Right cardiac atrium (tissue), 5 donors: ENCODE measurements at regions not wholly inside any gene's neighbourhood (a gene's known extent, or its start where the extent isn't known, plus 50 kb on each side); places are given as distances from the start of the nearest gene placed in this dataset.

Source experiments
- ATAC-seq, 2 donors: fragments of 200-7000 bp; cut with Tn5 transposase; one replicate each; pipeline versions ENCODE4 v1.8.0 to v1.9.1; 2020; ENCODE audit warnings: moderate library complexity in 2 of 2, mild to moderate bottlenecking in 1 of 2
- DNase-seq, 3 donors: peaks; one replicate each; pipeline ENCODE4 v3.0.0-alpha.2; 2020
- H3K27ac ChIP-seq: one replicate; pipeline ENCODE4 v1.5.1; 2013; ENCODE audit warnings: mild to moderate bottlenecking, low read length, control low read depth, moderate library complexity
- H3K27me3 ChIP-seq: one replicate; pipeline ENCODE4 v1.6.1; 2013; ENCODE audit not compliant: control insufficient read depth, insufficient read depth
- H3K4me1 ChIP-seq: one replicate; pipeline ENCODE4 v1.6.1; 2013; ENCODE audit warnings: low read length; ENCODE audit not compliant: control insufficient read depth, insufficient read depth
- H3K4me3 ChIP-seq: one replicate; pipeline ENCODE4 v1.5.1; 2013; ENCODE audit warnings: low read length, control low read depth
- H3K9me3 ChIP-seq: one replicate; pipeline ENCODE4 v1.6.1; 2013; ENCODE audit warnings: low read length; ENCODE audit not compliant: control insufficient read depth
- WGBS: extraction: QIAGEN DNeasy Blood & Tissue Kit; methylation state at CpG from one replicate; pipeline ENCODE4 v1.1.7; 2013; 5-methylcytosine and 5-hydroxymethylcytosine counted together
- intact Hi-C, 4 donors: fragments of 100-400 bp; cut with DNase I; formaldehyde crosslinking; loops; one replicate each; pipeline versions ENCODE4 v1.11.0 to v1.14.0; 2022 to 2023
- donor health status: healthy with polysubstance abuse.
- donor health status: DM: no; HTN: yes; CAD: no.
- donor health status: DM: no; HTN: no; CAD: no.
- donor health status: DM: no; HTN: yes; CAD: no; lungs with severe emphysema.
- donor health status: DM: yes; HTN: yes; CAD: no.

- 82% methylated on average over 2 of the region's 2 CpGs for WGBS
- Histone ChIP-seq H3K4me3 (no peak overlapping the region), H3K27ac (no peak overlapping the region), H3K4me1 (no peaks in the 10 kb centered on the region), H3K27me3 (no peaks in the 10 kb centered on the region), H3K9me3 (no peaks in the 10 kb centered on the region)
- no peak for DNase-seq
- intact Hi-C loops, result no loop called here
- ATAC-seq, result no peak
These were observed 80.5 kb upstream of the SVIL start for GRCh38 chr10:29715296-29715695.

GRCh38 chr10:29714096-29714874, 79.5 kb upstream of the SVIL start:
- WGBS, result 92% methylated on average over 9 of the region's 9 CpGs
- no peaks in the 10 kb centered on the region for H3K9me3 ChIP-seq
- no peak overlapping the region for H3K4me3 ChIP-seq
- no peak for DNase-seq
- intact Hi-C loops, result no loop called here
- H3K27me3 ChIP-seq, result no peaks in the 10 kb centered on the region
- H3K27ac ChIP-seq, result no peak overlapping the region
- H3K4me1 ChIP-seq, result no peaks in the 10 kb centered on the region
- peak in 1 of 2 donors; percentile 71 for ATAC-seq

- H3K9me3 ChIP-seq, result no peaks in the 10 kb centered on the region
- 82% methylated on average over 2 of the region's 2 CpGs for WGBS
- no peaks in the 10 kb centered on the region for H3K4me1 ChIP-seq
- no peaks in the 10 kb centered on the region for H3K27me3 ChIP-seq
- no peak overlapping the region for H3K27ac ChIP-seq
- no peak overlapping the region for H3K4me3 ChIP-seq
- intact Hi-C loops, result no loop called here
- no peak for ATAC-seq
- DNase-seq, result no peak
These were observed 78.7 kb upstream of the SVIL start for GRCh38 chr10:29713450-29713849.

- no peak overlapping the region for H3K4me3 ChIP-seq
- WGBS, result 71% methylated on average over 7 of the region's 7 CpGs
- no peak overlapping the region for H3K27ac ChIP-seq
- no peaks in the 10 kb centered on the region for H3K27me3 ChIP-seq
- intact Hi-C loops, result no loop called here
- no peaks in the 10 kb centered on the region for H3K4me1 ChIP-seq
- DNase-seq (no peak), ATAC-seq (no peak)
- H3K9me3 ChIP-seq, result no peaks in the 10 kb centered on the region
These were observed 77.3 kb upstream of the SVIL start for GRCh38 chr10:29712108-29712507.

GRCh38 chr10:29710128-29710527, 75.4 kb upstream of the SVIL start:
- no peak for ATAC-seq
- Histone ChIP-seq H3K27me3 (no peaks in the 10 kb centered on the region), H3K4me3 (no peak overlapping the region), H3K4me1 (no peaks in the 10 kb centered on the region), H3K27ac (no peak overlapping the region), H3K9me3 (no peaks in the 10 kb centered on the region)
- WGBS, result 87% methylated on average over 8 of the region's 8 CpGs
- DNase-seq, result no peak
- intact Hi-C loops, result no loop called here

GRCh38 chr10:29709484-29710002, 74.8 kb upstream of the SVIL start:
- Histone ChIP-seq H3K4me3 (no peak overlapping the region), H3K4me1 (no peaks in the 10 kb centered on the region), H3K9me3 (no peaks in the 10 kb centered on the region), H3K27me3 (no peaks in the 10 kb centered on the region), H3K27ac (no peak overlapping the region)
- intact Hi-C loops, result no loop called here
- ATAC-seq, result no peak
- 90% methylated on average over 13 of the region's 13 CpGs for WGBS
- DNase-seq, result no peak

- intact Hi-C loops, result no loop called here
- Histone ChIP-seq H3K27me3 (no peaks in the 10 kb centered on the region), H3K4me3 (no peak overlapping the region), H3K9me3 (no peaks in the 10 kb centered on the region), H3K4me1 (peaks cover 1% of the 10 kb centered on the region), H3K27ac (no peak overlapping the region)
- peak in 1 of 2 donors; percentile 43 for ATAC-seq
- WGBS, result 47% methylated on average over 9 of the region's 9 CpGs
- peak in 2 of 3 donors; percentile 63 to 70 for DNase-seq
These were observed 68.5 kb upstream of the SVIL start for GRCh38 chr10:29703271-29703670.

- intact Hi-C loops, result no loop called here
- DNase-seq, result no peak
- WGBS, result 35% methylated on average over 10 of the region's 10 CpGs
- no peak overlapping the region for H3K4me3 ChIP-seq
- ATAC-seq, result peak; percentile 33 to 46
- H3K4me1 ChIP-seq, result peaks cover 1% of the 10 kb centered on the region
- H3K9me3 ChIP-seq, result no peaks in the 10 kb centered on the region
- H3K27ac ChIP-seq, result no peak overlapping the region
- H3K27me3 ChIP-seq, result no peaks in the 10 kb centered on the region
These were observed 67.7 kb upstream of the SVIL start for GRCh38 chr10:29702273-29703164.

GRCh38 chr10:29701306-29701705, 66.5 kb upstream of the SVIL start:
- H3K27me3 ChIP-seq, result no peaks in the 10 kb centered on the region
- WGBS, result 71% methylated on average over 1 of the region's 1 CpG
- no peaks in the 10 kb centered on the region for H3K9me3 ChIP-seq
- ATAC-seq (no peak), DNase-seq (no peak)
- no peak overlapping the region for H3K4me3 ChIP-seq
- H3K27ac ChIP-seq, result no peak overlapping the region
- intact Hi-C loops, result no loop called here
- peaks cover 1% of the 10 kb centered on the region for H3K4me1 ChIP-seq

- DNase-seq, result no peak
- H3K27ac ChIP-seq, result no peak overlapping the region
- no peaks in the 10 kb centered on the region for H3K27me3 ChIP-seq
- intact Hi-C loops, result no loop called here
- 74% methylated on average over 5 of the region's 5 CpGs for WGBS
- ATAC-seq, result no peak
- H3K4me3 ChIP-seq, result no peak overlapping the region
- H3K4me1 ChIP-seq, result peaks cover 1% of the 10 kb centered on the region
- H3K9me3 ChIP-seq, result no peaks in the 10 kb centered on the region
These were observed 64.8 kb upstream of the SVIL start for GRCh38 chr10:29699621-29700020.
